SKM-1 treated with dmso at 0.1 percent for 144 hours (cell line): ENCODE measurements at regions not wholly inside any gene's neighbourhood (a gene's known extent, or its start where the extent isn't known, plus 50 kb on each side); places are given as distances from the start of the nearest gene placed in this dataset.
"Not testable (repeated sequence)": the region's sequence is repeated elsewhere in the genome, so short reads cannot be mapped to it uniquely, and the experiment has no call there.

Source experiments
- DNase-seq: peaks from one replicate; lab custom pipeline; 2025; ENCODE audit not compliant: unreplicated experiment; lab: John Stamatoyannopoulos, UW

DNA sequence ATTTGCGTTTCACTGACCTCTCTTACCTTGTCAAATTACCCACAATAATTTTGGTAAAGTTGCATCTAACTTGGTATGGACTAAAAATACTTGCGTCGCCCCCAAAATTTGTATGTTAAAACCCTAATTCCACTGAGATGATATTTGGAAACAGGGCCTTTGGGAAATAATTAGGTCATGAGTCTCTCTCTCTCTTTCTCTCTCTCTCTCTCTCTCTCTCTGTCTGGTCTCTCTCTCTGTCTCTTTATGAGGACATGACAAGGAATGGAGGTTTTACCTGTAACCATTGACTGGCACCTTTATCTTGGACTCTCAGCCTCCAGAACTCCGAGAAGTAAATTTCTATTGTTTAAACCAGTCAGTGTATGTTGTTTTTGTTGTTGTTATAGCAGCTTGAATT, 111.5 kb upstream of the BDP1 start:
- DNase-seq: not testable (repeated sequence)

GRCh38 chr5:71372601-71373000, 82.8 kb upstream of the BDP1 start:
- DNase-seq: not testable (repeated sequence)

DNA sequence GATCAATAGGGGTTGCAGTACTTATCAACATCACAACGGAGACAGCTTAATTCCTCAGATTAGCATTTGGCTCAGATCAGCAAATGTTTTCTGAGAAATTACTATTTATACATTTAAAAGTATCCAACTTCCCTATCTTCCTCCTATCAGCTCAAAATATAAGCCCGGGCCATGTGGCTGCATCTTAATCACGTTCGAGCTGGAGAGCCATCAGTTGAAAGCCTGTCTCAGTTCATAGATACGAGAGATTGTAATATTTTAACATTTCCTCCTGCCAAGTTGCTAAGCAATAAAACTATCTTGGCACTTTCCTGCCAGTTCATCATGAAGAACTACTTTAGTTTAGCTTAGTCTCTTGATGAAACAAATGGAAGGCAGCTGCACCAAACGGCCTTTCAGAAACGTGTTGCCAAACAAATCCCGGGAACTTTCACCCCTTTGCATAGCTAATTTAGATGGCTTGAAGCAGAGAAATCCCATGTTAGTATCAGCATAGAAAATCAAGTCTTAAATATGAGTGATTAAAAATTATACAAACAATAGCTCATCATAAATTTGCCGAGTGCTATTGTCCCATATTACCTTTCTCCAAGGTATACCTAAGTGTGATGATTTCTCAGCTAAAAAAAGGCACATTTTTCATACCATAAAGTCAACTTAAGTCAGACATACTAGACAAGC, 82.3 kb upstream of the BDP1 start:
- not testable (repeated sequence) for DNase-seq

- not testable (repeated sequence) for DNase-seq
Observed at GRCh38 chr5:71384204-71384603, 71.2 kb upstream of the BDP1 start.

DNA sequence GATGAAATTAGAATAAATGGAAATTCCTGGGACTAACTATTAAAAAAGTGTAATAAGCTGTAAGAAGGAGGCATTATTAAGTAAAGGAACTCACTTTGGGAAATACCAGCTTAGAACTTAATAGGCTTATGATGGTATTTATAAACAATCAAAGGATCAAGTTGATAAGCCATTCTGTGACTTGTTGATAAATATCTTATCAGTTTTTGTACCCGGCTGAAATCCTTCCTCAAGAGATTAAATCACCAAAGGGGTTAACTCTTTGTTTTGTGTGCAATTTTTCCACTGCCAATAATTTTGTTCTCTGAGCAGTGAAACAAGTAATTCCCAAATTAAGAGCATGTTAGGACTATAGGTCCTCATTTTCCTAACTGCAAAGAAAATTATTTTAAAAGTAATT, 70.7 kb upstream of the BDP1 start:
- no peak for DNase-seq

- DNase-seq: not testable (repeated sequence)
Observed at GRCh38 chr5:71385208-71385607, 70.2 kb upstream of the BDP1 start.

- DNase-seq: peak; percentile 1
Observed at GRCh38 chr5:71388184-71388583, 67.3 kb upstream of the BDP1 start.

GRCh38 chr5:71398400-71398799, 57.1 kb upstream of the BDP1 start:
- not testable (repeated sequence) for DNase-seq

DNA sequence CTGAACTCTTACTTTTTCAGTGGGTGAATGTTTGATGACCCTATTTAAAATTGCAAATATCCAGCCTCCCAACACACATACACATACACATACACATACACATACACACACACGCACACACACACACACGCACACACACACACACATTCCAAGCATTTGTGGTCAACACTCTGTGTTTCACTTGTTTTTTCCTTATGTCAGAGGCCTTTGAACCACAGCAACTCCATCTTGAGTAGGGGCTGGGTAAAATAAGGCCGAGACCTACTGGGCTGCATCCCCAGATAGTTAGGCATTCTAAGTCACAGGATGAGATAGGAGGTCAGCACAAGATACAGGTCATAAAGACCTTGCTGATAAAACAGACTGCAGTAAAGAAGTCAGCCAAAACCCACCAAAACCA, 56.6 kb upstream of the BDP1 start:
- not testable (repeated sequence) for DNase-seq

DNA sequence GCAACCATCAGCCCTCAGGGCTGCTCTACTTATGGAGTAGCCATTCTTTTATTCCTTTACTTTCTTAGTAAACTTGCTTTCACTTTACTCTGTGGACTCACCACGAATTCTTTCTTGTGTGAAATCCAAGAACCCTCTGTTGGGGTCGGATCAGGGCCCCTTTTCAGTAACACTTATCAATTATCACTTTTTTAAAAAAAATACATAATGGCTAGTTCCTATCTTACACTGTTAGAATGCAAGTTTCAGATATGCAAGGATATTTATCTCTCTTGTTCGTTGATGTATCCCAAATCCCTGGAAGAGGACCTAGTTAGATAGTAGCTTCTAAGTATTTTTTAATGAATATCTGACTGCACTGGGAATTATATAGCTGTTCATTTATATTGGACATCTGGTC, 56.0 kb upstream of the BDP1 start:
- DNase-seq: not testable (repeated sequence)

DNA sequence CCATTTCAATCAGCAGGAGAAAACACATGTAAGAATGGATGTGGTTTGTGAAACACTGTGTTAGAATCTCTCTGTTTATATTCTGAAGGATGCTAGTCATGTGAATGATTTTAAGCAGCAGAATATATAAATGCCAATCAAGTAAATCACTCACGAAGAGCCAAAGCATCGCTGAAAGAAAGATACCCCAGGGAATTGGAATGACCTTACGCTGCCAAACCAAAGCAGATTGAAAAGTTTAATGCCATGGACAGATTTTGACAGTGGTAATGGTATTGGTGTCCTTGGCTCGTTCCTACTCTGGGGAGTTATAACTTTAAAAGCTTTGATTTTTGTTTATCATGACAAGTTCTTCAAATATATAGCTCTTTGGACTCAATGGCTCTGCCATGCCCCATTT, 54.8 kb upstream of the BDP1 start:
- DNase-seq: not testable (repeated sequence)

- DNase-seq: not testable (repeated sequence)
Observed at GRCh38 chr5:71401150-71401549, 54.3 kb upstream of the BDP1 start.

DNA sequence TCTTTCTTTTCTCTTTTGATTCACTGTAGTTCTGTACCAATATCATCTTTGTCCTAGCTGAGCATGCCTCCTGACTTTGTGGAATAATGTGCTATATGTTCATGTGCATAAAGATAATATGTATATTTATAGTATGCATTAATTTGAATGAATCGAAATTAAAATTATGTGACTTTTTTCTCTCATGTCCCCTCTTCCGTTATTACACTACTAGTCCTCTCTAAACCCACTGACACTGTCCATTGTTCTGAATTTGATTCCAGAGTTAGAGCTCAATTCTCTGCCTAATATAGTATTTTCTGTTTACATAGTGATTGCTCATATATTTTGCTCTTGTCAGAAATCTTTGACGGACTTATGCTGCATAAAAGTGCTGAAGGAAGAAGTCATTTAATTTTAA, 53.9 kb upstream of the BDP1 start:
- not testable (repeated sequence) for DNase-seq

DNA sequence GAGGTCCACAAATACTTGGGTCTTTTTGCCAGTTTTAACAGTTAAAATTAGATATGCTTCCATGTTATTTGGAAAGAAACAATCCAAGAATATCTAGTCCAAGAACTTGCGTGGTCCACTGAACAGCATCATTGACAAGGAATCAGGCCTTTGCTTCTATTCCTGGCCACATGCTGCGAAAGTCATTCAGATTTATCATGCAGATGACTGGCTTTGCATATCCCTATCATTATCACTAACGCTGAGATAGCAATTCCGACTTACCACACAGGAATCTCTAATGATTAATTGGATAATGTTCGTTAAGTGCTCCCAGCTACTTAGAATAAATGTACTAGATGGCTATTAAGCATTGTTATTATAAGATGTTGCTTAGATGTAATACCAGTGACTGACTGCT, 51.0 kb upstream of the BDP1 start:
- not testable (repeated sequence) for DNase-seq

DNA sequence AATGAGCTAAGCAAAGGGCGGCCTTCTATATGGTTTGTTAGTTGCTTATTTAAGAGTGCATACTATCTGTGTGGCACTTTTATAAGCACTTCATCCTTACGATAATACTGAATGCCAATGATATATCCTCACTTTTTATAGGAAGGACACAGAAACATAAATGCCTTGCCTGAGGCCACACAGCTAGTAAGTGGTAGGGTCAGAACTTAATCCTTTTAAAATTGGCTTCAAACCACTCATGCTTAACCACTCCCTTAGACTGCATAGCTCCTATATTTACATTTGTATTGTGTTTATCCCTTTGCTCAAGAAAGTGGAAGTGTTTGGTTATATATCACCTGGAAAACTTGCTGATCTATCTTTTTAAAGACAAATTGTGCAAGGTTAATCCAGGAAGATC, 50.5 kb upstream of the BDP1 start:
- not testable (repeated sequence) for DNase-seq
